HepG2 (cell line): ENCODE measurements at regions not wholly inside any gene's neighbourhood (a gene's known extent, or its start where the extent isn't known, plus 50 kb on each side); places are given as distances from the start of the nearest gene placed in this dataset.

Source experiments
- AKAP8 ChIP-seq: sonication (generic); formaldehyde crosslinking; IDR thresholded peaks from 2 replicates; pipeline ENCODE4 v1.5.1; 2020; ENCODE audit warnings: mild to moderate bottlenecking, missing genetic modification reagents
- BCL6 ChIP-seq: IDR thresholded peaks from 2 replicates; pipeline ENCODE4 v1.6.1; 2016; ENCODE audit warnings: missing genetic modification reagents, missing compliant biosample characterization
- EP300 ChIP-seq, 3 experiments: sonication (generic) in 1 of 3; formaldehyde crosslinking in 1 of 3; IDR thresholded peaks; 2 replicates each; pipeline versions ENCODE4 v1.5.1 to v1.6.1; 2011 to 2020; ENCODE audit warnings: low read depth in 2 of 3, low read length in 2 of 3, borderline replicate concordance in 1 of 3, improper control_type of control experiment in 1 of 3, mild to moderate bottlenecking in 1 of 3, missing genetic modification reagents in 1 of 3, moderate library complexity in 1 of 3
- FOXP1 ChIP-seq, 2 experiments: fragments of 450-650 bp in 1 of 2; IDR thresholded peaks; 2 replicates each; pipeline ENCODE4 v1.6.1; 2017 to 2018; ENCODE audit warnings: antibody characterized with exemption in 1 of 2
- HMG20A ChIP-seq: IDR thresholded peaks from 2 replicates; pipeline ENCODE4 v1.6.1; 2016; ENCODE audit warnings: borderline replicate concordance
- HNF4A ChIP-seq: sonication (generic); formaldehyde crosslinking; IDR thresholded peaks from 2 replicates; pipeline ENCODE4 v1.4.0; 2020; ENCODE audit warnings: missing genetic modification reagents
- MLLT10 ChIP-seq: sonication (generic); formaldehyde crosslinking; IDR thresholded peaks from 2 replicates; pipeline ENCODE4 v1.4.0; 2020; ENCODE audit warnings: missing genetic modification reagents
- NR2C2 ChIP-seq: sonication (generic); formaldehyde crosslinking; IDR thresholded peaks from 2 replicates; pipeline ENCODE4 v1.4.0; 2020; ENCODE audit warnings: missing genetic modification reagents, mild to moderate bottlenecking, moderate library complexity, borderline replicate concordance
- NR2F1 ChIP-seq, 2 experiments: fragments of 450-650 bp in 1 of 2; formaldehyde crosslinking in 1 of 2; IDR thresholded peaks; 2 replicates each; pipeline versions ENCODE4 v1.5.0 to v1.6.1; 2016 to 2020; ENCODE audit warnings: mild to moderate bottlenecking in 1 of 2, missing compliant biosample characterization in 1 of 2, missing genetic modification reagents in 1 of 2, moderate library complexity in 1 of 2
- NR2F6 ChIP-seq, 2 experiments: IDR thresholded peaks; 2 replicates each; pipeline ENCODE4 v1.6.1; 2016; ENCODE audit warnings: antibody characterized with exemption in 1 of 2, mild to moderate bottlenecking in 1 of 2
- POGZ ChIP-seq: sonication (generic); formaldehyde crosslinking; IDR thresholded peaks from 2 replicates; pipeline ENCODE4 v1.4.0; 2020; ENCODE audit warnings: mild to moderate bottlenecking, missing genetic modification reagents
- RARA ChIP-seq: IDR thresholded peaks from 2 replicates; pipeline ENCODE4 v1.6.1; 2016; ENCODE audit warnings: missing genetic modification reagents, missing compliant biosample characterization
- RCOR2 ChIP-seq: IDR thresholded peaks from 2 replicates; pipeline ENCODE4 v1.6.1; 2016; ENCODE audit warnings: missing biosample characterization, missing genetic modification reagents
- RFX3 ChIP-seq: IDR thresholded peaks from 2 replicates; pipeline ENCODE4 v1.6.1; 2016; ENCODE audit warnings: missing biosample characterization, missing genetic modification reagents
- SALL1 ChIP-seq: sonication (generic); formaldehyde crosslinking; IDR thresholded peaks from 2 replicates; pipeline ENCODE4 v1.8.0; 2022; ENCODE audit warnings: mild to moderate bottlenecking, missing genetic modification reagents
- SMARCC2 ChIP-seq: fragments of 450-650 bp; IDR thresholded peaks from 2 replicates; pipeline ENCODE4 v1.6.1; 2017; ENCODE audit warnings: antibody characterized with exemption, mild to moderate bottlenecking
- SOX6 ChIP-seq, 2 experiments: fragments of 450-650 bp in 1 of 2; sonication (generic) in 1 of 2; formaldehyde crosslinking in 1 of 2; IDR thresholded peaks; 2 replicates each; pipeline versions ENCODE4 v1.4.0 to v1.6.1; 2017 to 2020; ENCODE audit warnings: antibody characterized with exemption in 1 of 2, mild to moderate bottlenecking in 1 of 2, missing genetic modification reagents in 1 of 2
- TCF7 ChIP-seq: sonication (generic); IDR thresholded peaks from 2 replicates; pipeline ENCODE4 v1.6.1; 2016; ENCODE audit warnings: antibody characterized with exemption, low read depth
- ZBTB7B ChIP-seq: sonication (generic); formaldehyde crosslinking; IDR thresholded peaks from 2 replicates; pipeline ENCODE4 v1.4.0; 2020; ENCODE audit warnings: missing genetic modification reagents
- ZFP37 ChIP-seq: sonication (generic); formaldehyde crosslinking; IDR thresholded peaks from 2 replicates; pipeline ENCODE4 v1.4.0; 2020; ENCODE audit warnings: missing genetic modification reagents, borderline replicate concordance
- ZNF296 ChIP-seq: sonication (generic); formaldehyde crosslinking; conservative IDR thresholded peaks from 2 replicates; pipeline ENCODE4 v1.5.0; 2020; ENCODE audit warnings: mild to moderate bottlenecking, missing genetic modification reagents
- ZSCAN9 ChIP-seq: IDR thresholded peaks from 2 replicates; pipeline ENCODE4 v1.6.1; 2016; ENCODE audit warnings: borderline replicate concordance
- TF ChIP-seq, protein P1 (sequence below): IDR thresholded peaks from 2 replicates; pipeline ENCODE4 v1.6.1; 2018; ENCODE audit warnings: missing genetic modification reagents, mild to moderate bottlenecking, missing compliant biosample characterization
- TF ChIP-seq, protein P2 (sequence below): sonication (generic); formaldehyde crosslinking; conservative IDR thresholded peaks from 2 replicates; pipeline ENCODE4 v1.5.0; 2020; ENCODE audit warnings: missing genetic modification reagents
- TF ChIP-seq, protein P3 (sequence below): sonication (generic); formaldehyde crosslinking; IDR thresholded peaks from 2 replicates; pipeline ENCODE4 v1.4.0; 2020; ENCODE audit warnings: missing genetic modification reagents

DNA sequence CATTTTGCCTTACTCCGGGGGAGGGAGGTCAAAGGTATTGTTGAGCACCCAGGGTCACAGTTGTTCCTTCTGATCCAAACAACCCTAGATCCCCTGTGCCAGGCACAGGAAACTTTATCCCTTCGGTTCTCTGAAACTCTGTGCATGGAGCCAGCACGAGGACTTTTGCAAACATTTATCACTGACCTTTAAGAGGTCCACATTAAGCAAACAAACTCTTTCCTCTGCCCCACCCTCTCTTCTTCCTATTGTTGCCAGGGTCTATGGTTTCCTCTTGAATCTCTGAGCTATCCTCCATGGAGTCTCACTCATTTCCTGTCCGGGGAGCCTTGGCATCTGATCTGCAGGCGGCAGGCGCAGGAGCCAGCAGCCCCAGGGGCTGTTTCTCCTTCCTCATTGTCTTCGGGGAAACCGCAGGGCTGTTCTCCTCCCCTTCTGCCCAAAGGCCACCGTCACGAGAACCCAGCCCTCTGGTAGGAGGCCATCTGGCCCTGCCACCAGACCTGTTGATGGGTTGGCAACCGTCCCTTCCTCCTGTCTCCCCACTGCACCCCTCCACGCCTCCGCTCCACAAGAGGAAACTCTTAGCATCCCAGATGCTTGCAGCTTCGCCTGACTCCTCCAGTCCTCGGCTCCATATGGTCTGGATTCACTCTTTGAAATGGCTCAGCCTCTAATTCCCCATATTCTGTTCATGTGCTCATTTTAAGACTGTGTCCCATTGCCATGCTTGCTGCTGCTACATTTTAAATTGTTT is 327.3 kb upstream of the NRP1 start (continued):
- TF ChIP-seq SOX6 (IDR thresholded peaks at IDR 0.05): no peak
- TF ChIP-seq SOX6 (CRISPR knock-in tag; IDR thresholded peaks at IDR 0.05): peak; percentile 97
- no peak for TF ChIP-seq ZNF296 (CRISPR knock-in tag)
- TF ChIP-seq RFX3 (CRISPR knock-in tag): no peak
- TF ChIP-seq ZFP37 (CRISPR knock-in tag): no peak
- no peak for TF ChIP-seq AKAP8 (CRISPR knock-in tag)
- TF ChIP-seq SMARCC2: no peak
- TF ChIP-seq ZSCAN9: no peak
- peak in 1 of 2 experiments; percentile 73; a peak in 2 of 4 replicates for TF ChIP-seq EP300 (IDR thresholded peaks at IDR 0.05; ENCODE audit: low read depth in 2 of 2, low read length in 2 of 2)
- TF ChIP-seq EP300 (CRISPR knock-in tag; IDR thresholded peaks at IDR 0.05; ENCODE audit: borderline replicate concordance): no peak
- peak in 1 of 2 experiments; percentile 57; a peak in 1 of 4 replicates for TF ChIP-seq NR2F1 (CRISPR knock-in tag; IDR thresholded peaks at IDR 0.05)
- peak; percentile 48; the same call in 1 of the 2 replicates for TF ChIP-seq TCF7
- peak; percentile 59; the same call in 1 of the 2 replicates for TF ChIP-seq HNF4A
- peak; percentile 38; the same call in 1 of the 2 replicates for TF ChIP-seq NR2C2 (CRISPR knock-in tag)
- TF ChIP-seq MLLT10 (CRISPR knock-in tag): no peak
- TF ChIP-seq, protein P1, sequence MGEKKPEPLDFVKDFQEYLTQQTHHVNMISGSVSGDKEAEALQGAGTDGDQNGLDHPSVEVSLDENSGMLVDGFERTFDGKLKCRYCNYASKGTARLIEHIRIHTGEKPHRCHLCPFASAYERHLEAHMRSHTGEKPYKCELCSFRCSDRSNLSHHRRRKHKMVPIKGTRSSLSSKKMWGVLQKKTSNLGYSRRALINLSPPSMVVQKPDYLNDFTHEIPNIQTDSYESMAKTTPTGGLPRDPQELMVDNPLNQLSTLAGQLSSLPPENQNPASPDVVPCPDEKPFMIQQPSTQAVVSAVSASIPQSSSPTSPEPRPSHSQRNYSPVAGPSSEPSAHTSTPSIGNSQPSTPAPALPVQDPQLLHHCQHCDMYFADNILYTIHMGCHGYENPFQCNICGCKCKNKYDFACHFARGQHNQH (CRISPR knock-in tag): peak; percentile 65; the same call in 1 of the 2 replicates
- TF ChIP-seq RARA: peak; percentile 82
- TF ChIP-seq, protein P2, sequence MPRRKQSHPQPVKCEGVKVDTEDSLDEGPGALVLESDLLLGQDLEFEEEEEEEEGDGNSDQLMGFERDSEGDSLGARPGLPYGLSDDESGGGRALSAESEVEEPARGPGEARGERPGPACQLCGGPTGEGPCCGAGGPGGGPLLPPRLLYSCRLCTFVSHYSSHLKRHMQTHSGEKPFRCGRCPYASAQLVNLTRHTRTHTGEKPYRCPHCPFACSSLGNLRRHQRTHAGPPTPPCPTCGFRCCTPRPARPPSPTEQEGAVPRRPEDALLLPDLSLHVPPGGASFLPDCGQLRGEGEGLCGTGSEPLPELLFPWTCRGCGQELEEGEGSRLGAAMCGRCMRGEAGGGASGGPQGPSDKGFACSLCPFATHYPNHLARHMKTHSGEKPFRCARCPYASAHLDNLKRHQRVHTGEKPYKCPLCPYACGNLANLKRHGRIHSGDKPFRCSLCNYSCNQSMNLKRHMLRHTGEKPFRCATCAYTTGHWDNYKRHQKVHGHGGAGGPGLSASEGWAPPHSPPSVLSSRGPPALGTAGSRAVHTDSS (CRISPR knock-in tag): no peak
- TF ChIP-seq HMG20A (CRISPR knock-in tag): peak; percentile 43; the same call in 1 of the 2 replicates
- TF ChIP-seq FOXP1 (IDR thresholded peaks at IDR 0.05): no peak
- peak; percentile 39; the same call in 1 of the 2 replicates for TF ChIP-seq FOXP1 (CRISPR knock-in tag; IDR thresholded peaks at IDR 0.05)
- TF ChIP-seq BCL6 (CRISPR knock-in tag): peak; percentile 47; the same call in 1 of the 2 replicates
- TF ChIP-seq POGZ (CRISPR knock-in tag): peak; percentile 51
- TF ChIP-seq, protein P3, sequence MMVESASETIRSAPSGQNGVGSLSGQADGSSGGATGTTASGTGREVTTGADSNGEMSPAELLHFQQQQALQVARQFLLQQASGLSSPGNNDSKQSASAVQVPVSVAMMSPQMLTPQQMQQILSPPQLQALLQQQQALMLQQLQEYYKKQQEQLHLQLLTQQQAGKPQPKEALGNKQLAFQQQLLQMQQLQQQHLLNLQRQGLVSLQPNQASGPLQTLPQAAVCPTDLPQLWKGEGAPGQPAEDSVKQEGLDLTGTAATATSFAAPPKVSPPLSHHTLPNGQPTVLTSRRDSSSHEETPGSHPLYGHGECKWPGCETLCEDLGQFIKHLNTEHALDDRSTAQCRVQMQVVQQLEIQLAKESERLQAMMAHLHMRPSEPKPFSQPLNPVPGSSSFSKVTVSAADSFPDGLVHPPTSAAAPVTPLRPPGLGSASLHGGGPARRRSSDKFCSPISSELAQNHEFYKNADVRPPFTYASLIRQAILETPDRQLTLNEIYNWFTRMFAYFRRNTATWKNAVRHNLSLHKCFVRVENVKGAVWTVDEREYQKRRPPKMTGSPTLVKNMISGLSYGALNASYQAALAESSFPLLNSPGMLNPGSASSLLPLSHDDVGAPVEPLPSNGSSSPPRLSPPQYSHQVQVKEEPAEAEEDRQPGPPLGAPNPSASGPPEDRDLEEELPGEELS (CRISPR knock-in tag): peak; percentile 58; the same call in 1 of the 2 replicates
- peak; percentile 45; the same call in 1 of the 2 replicates for TF ChIP-seq RCOR2 (CRISPR knock-in tag)
- TF ChIP-seq ZBTB7B (CRISPR knock-in tag): no peak
- TF ChIP-seq SALL1 (CRISPR knock-in tag): peak; percentile 81
- TF ChIP-seq NR2F6 (IDR thresholded peaks at IDR 0.05): peak; percentile 72
- TF ChIP-seq NR2F6 (CRISPR knock-in tag; IDR thresholded peaks at IDR 0.05): peak; percentile 66
